GM21528 (cell line): ENCODE measurements at regions not wholly inside any gene's neighbourhood (a gene's known extent, or its start where the extent isn't known, plus 50 kb on each side); places are given as distances from the start of the nearest gene placed in this dataset.

Experiments
- ATAC-seq: cut with Tn5 transposase; IDR thresholded peaks from one replicate; pipeline ENCODE4 v1.9.1; 2021; ENCODE audit warnings: mild to moderate bottlenecking, moderate library complexity; ENCODE audit not compliant: unreplicated experiment, low FRiP score

GRCh38 chrX:15988661-15989603 lies 134.3 kb upstream of the AP1S2 start:
- no peak for ATAC-seq

GRCh38 chrX:15985937-15986336 lies 131.3 kb upstream of the AP1S2 start:
- ATAC-seq = no peak

- ATAC-seq = no peak
Observed at GRCh38 chrX:15983034-15983433, 128.4 kb upstream of the AP1S2 start.

- ATAC-seq = no peak
Observed at GRCh38 chrX:15977644-15978043, 123.0 kb upstream of the AP1S2 start.

GRCh38 chrX:15976396-15976795 lies 121.8 kb upstream of the AP1S2 start:
- ATAC-seq = no peak

- ATAC-seq = no peak
Observed at GRCh38 chrX:15973946-15974345, 119.3 kb upstream of the AP1S2 start.

- no peak for ATAC-seq
Observed at GRCh38 chrX:15973299-15973698, 118.7 kb upstream of the AP1S2 start.

- ATAC-seq = no peak
Observed at GRCh38 chrX:15971696-15972095, 117.1 kb upstream of the AP1S2 start.

GRCh38 chrX:15963858-15964257 lies 109.2 kb upstream of the AP1S2 start:
- no peak for ATAC-seq

- ATAC-seq = no peak
Observed at GRCh38 chrX:15960237-15960636, 105.6 kb upstream of the AP1S2 start.

- no peak for ATAC-seq
Observed at GRCh38 chrX:15956681-15957080, 102.1 kb upstream of the AP1S2 start.

GRCh38 chrX:15953801-15954200 lies 99.2 kb upstream of the AP1S2 start:
- no peak for ATAC-seq

GRCh38 chrX:15952212-15952611 lies 97.6 kb upstream of the AP1S2 start:
- no peak for ATAC-seq

GRCh38 chrX:15948318-15948660 lies 93.7 kb upstream of the AP1S2 start:
- ATAC-seq = no peak

- no peak for ATAC-seq
Observed at GRCh38 chrX:15947648-15948317, 93.2 kb upstream of the AP1S2 start.

GRCh38 chrX:15946783-15947580 lies 92.4 kb upstream of the AP1S2 start:
- ATAC-seq = no peak

- no peak for ATAC-seq
Observed at GRCh38 chrX:15943391-15943790, 88.8 kb upstream of the AP1S2 start.

GRCh38 chrX:15942307-15942706 lies 87.7 kb upstream of the AP1S2 start:
- ATAC-seq = no peak

GRCh38 chrX:15939737-15940136 lies 85.1 kb upstream of the AP1S2 start:
- ATAC-seq = no peak

- no peak for ATAC-seq
Observed at GRCh38 chrX:15938072-15938471, 83.5 kb upstream of the AP1S2 start.

- no peak for ATAC-seq
Observed at GRCh38 chrX:15931362-15931761, 76.7 kb upstream of the AP1S2 start.
